ENCODE measurements at regions not wholly inside any gene's neighbourhood (a gene's known extent, or its start where the extent isn't known, plus 50 kb on each side); places are given as distances from the start of the nearest gene placed in this dataset.

DNA sequence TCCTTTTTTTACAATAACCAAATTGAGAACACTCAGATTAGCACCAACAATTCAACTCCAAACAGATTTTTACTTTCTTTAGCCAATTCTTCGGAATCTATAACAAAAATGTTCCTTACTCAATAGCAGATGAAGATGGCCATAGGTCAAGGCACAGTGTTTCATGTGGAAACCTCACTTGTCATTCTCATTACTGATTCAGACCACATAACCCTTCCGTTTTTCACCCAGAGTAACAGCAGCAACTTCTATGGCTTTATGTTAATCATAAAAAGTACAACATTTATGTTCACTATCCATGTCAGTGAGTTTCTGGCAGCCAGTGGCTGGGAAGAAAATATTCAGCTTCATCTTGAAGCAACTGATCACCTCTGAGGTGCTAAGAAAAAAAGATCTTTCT is 358.3 kb upstream of the TECRL start:
- TF ChIP-seq CTCF (IDR thresholded peaks at IDR 0.05) (no peak), POLR2A (IDR thresholded peaks at IDR 0.05) (no peak)
